Superior temporal gyrus (tissue), 1 donor: ENCODE measurements at regions not wholly inside any gene's neighbourhood (a gene's known extent, or its start where the extent isn't known, plus 50 kb on each side); places are given as distances from the start of the nearest gene placed in this dataset.
"Not testable (repeated sequence)": the region's sequence is repeated elsewhere in the genome, so short reads cannot be mapped to it uniquely, and the experiment has no call there.

Experiments used
- DNase-seq: peaks from one replicate; pipeline ENCODE4 v3.0.0-alpha.2; 2016; ENCODE audit errors: extremely low spot score

DNA sequence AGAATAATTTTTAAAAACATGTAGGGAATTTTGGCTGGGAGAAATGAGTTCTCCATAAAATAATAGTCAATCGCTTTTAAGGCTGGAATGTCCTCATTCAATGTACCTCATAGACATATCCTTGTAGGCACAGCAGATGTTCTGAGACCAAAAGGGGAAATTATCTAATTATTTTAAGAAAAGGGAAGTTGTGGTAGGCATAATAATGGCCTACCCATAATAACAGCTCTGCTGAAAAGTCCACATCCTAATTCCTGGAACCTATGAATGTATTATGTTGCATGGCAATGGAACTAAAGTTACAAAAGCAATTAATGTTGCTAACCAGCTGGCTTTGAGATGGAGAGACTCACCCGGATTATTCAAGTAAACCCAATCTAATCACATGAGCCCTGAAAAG, 216.1 kb downstream of the TRIM36 start:
- no peak for DNase-seq

DNA sequence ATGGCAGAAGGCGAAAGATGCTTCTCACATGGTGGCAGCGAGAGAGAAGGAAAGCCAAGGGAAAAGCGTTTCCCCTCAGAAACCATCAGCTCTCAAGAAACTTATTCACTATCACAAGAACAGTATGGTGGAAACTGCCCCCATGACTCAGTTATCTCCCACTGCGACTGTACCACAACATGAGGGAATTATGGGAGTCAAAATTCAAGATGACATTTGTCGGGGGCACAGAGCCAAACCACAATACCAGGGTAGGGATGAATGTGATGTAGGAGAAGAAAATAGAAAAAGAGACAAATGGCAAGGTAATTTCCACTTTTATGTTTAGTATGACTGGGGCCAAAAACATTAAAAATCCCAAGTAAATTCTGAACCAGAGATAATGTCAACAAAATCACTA, 216.8 kb downstream of the TRIM36 start:
- DNase-seq, result no peak

- DNase-seq, result no peak
Measured at GRCh38 chr5:114949756-114950155, 220.0 kb downstream of the TRIM36 start.

GRCh38 chr5:114948986-114949621, 220.6 kb downstream of the TRIM36 start:
- peak; percentile 74 for DNase-seq

- peak; percentile 44 for DNase-seq
Measured at GRCh38 chr5:114948363-114948762, 221.3 kb downstream of the TRIM36 start.

GRCh38 chr5:114940709-114941108, 229.0 kb downstream of the TRIM36 start:
- DNase-seq, result no peak

DNA sequence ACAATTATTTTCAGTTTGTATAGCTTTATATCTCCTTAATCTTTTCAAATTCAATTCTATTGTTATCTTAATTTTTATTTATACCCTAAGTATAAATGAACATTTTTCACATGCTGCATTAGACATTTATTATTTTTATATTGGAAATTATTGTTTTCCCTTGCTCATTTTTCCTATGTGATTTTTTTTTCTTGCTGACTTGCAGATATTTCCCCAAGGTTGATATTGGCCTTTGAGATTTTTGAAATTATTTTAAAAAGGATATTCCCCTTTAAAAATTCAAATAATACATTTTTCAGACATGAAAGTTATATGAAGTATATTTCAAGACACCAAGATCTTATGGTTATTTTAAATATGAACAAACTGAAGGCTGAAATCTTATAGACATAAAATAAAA, 234.2 kb downstream of the TRIM36 start:
- DNase-seq, result no peak

- no peak for DNase-seq
Measured at GRCh38 chr5:114928644-114929462, 240.9 kb downstream of the TRIM36 start.

GRCh38 chr5:114924769-114925168, 244.9 kb downstream of the TRIM36 start:
- no peak for DNase-seq

- DNase-seq, result no peak
Measured at GRCh38 chr5:114912189-114912920, 257.4 kb downstream of the TRIM36 start.

DNA sequence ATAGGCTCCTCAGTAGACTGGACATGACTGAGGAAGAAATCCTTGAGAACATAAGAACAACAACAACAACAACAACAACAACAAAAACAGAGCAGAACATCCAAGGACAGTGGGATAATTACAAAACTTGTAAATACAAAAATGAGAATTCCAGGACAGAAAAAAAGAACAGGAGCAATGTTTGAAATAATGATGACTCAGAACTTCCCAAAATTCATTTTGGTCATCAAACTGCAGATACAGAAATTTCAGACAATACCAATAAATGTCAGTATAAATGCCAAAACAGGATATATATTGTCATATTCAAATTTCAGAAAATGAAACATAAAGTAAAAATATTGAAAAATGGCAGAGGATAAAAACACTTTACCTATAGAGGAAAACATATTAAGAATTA, 259.0 kb downstream of the TRIM36 start:
- no peak for DNase-seq

- no peak for DNase-seq
Measured at GRCh38 chr5:114909424-114909823, 260.3 kb downstream of the TRIM36 start.

GRCh38 chr5:114903767-114904166, 265.9 kb downstream of the TRIM36 start:
- DNase-seq, result no peak

- no peak for DNase-seq
Measured at GRCh38 chr5:114898602-114899001, 271.1 kb downstream of the TRIM36 start.

DNA sequence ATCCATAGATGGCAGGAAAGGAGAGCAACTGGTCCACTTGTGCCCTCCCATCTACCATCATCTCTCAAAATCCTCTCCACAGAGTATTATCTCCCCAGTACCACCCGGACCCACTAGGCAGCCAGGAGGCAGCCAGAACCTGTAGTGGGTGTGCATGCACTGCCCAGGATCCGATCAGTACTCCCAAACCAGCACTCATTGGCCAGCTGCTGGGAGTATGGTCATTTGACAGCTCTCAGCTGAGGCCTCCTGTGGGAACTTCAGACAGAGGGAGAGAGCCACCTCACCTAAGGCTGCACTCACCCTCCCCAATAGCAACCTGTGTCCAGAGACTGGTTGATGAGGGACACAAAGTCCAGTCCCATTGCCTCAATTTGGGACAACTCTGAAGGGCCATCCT, 286.0 kb downstream of the TRIM36 start:
- DNase-seq, result no peak

DNA sequence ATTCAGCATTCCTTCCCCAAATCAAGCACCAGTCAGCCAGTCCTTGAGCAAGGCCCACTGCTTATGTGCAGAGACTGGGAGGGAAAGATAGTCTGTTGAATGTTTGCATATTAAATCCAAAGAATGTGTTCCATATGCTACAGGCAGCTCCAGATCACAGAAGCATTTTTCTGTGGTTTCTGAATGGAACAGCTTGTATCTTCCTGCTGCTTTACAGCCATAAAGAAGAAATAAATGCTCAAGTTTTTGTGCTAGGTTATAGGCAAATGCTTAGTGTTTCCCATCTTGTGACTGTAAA, 310.3 kb downstream of the TRIM36 start:
- no peak for DNase-seq

- DNase-seq, result peak; percentile 55
Measured at GRCh38 chr5:114858665-114859437, 310.9 kb downstream of the TRIM36 start.

GRCh38 chr5:114857941-114858551, 311.7 kb downstream of the TRIM36 start:
- DNase-seq, result peak; percentile 61

- not testable (repeated sequence) for DNase-seq
Measured at GRCh38 chr5:114844711-114845110, 325.0 kb downstream of the TRIM36 start.

GRCh38 chr5:114839360-114839759, 330.3 kb downstream of the TRIM36 start:
- no peak for DNase-seq

- DNase-seq, result no peak
Measured at GRCh38 chr5:114838937-114839336, 330.8 kb downstream of the TRIM36 start.

DNA sequence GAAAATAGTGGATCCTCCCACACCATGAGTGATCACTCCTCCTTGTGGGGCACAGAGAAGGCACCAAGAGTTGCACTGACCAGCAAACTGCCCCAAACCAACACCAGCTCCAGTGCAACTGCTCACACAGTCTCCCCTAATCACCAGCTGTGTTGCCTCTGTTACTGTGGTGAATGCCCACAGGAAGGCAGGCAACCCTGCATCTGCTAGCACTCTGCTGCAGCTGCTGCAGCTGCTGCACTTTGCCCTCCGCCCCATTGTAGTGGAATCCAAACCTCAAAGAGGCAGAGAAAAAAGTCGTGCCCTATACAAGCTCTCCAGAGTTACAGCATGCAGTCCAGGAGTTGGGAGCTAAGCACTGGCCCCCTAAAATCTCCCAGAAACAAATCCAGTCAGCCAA, 339.6 kb downstream of the TRIM36 start:
- no peak for DNase-seq
